GM12874 (cell line): ENCODE measurements at regions not wholly inside any gene's neighbourhood (a gene's known extent, or its start where the extent isn't known, plus 50 kb on each side); places are given as distances from the start of the nearest gene placed in this dataset.

ENCODE experiments used
- CTCF ChIP-seq: IDR thresholded peaks from 2 replicates; pipeline ENCODE4 v1.5.1; 2011; ENCODE audit warnings: low read depth, mild to moderate bottlenecking, control low read depth, low read length, moderate library complexity; ENCODE audit not compliant: insufficient read depth

GRCh38 chr10:129108378-129108777 lies 358.7 kb upstream of the MGMT start:
- TF ChIP-seq CTCF: no peak

GRCh38 chr10:129108994-129109393 lies 358.0 kb upstream of the MGMT start:
- TF ChIP-seq CTCF: no peak

GRCh38 chr10:129110780-129111179 lies 356.3 kb upstream of the MGMT start:
- no peak for TF ChIP-seq CTCF

DNA sequence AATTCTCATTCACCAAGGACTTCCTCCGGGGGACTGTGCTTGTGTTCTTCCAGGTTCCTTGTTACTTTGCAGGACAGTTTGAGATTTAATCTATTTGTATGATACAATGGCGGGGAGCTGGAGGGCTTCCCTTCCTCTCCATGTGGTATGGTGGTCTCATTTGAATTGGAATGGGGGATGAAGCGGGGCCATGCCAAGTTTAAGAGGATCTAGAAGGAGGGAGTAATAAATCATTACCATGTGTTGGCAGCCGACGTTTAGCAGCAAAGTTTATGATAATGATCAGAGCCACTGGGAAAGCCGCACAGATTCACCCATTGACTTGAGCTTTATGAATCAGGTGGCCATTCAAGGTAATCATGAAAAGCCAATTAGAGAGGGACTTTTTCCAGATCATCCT lies 355.1 kb upstream of the MGMT start:
- no peak for TF ChIP-seq CTCF

- TF ChIP-seq CTCF: no peak
Measured at GRCh38 chr10:129114588-129114987, 352.5 kb upstream of the MGMT start.

GRCh38 chr10:129116371-129116770 lies 350.7 kb upstream of the MGMT start:
- no peak for TF ChIP-seq CTCF

GRCh38 chr10:129120441-129120840 lies 346.6 kb upstream of the MGMT start:
- TF ChIP-seq CTCF: no peak

GRCh38 chr10:129122846-129123245 lies 344.2 kb upstream of the MGMT start:
- TF ChIP-seq CTCF: no peak
